ENCODE measurements at regions not wholly inside any gene's neighbourhood (a gene's known extent, or its start where the extent isn't known, plus 50 kb on each side); places are given as distances from the start of the nearest gene placed in this dataset.

- DNase-seq: no peak
Measured at GRCh38 chr14:76657846-76658245, 103.4 kb upstream of the VASH1 start.

GRCh38 chr14:76662580-76662979, 98.7 kb upstream of the VASH1 start:
- no peak for DNase-seq

GRCh38 chr14:76664790-76665189, 96.5 kb upstream of the VASH1 start:
- no peak for DNase-seq

GRCh38 chr14:76666746-76667145, 94.5 kb upstream of the VASH1 start:
- DNase-seq: no peak

GRCh38 chr14:76669770-76670169, 91.5 kb upstream of the VASH1 start:
- no peak for DNase-seq

GRCh38 chr14:76672123-76672522, 89.1 kb upstream of the VASH1 start:
- no peak for DNase-seq

GRCh38 chr14:76673261-76673660, 88.0 kb upstream of the VASH1 start:
- no peak for DNase-seq

- DNase-seq: no peak
Measured at GRCh38 chr14:76675046-76675445, 86.2 kb upstream of the VASH1 start.

- DNase-seq: peak in 5 of 56 donors; percentile 1 to 29 (median 16)
Measured at GRCh38 chr14:76676539-76676938, 84.7 kb upstream of the VASH1 start.

GRCh38 chr14:76677534-76678145, 83.6 kb upstream of the VASH1 start:
- peak in 1 of 56 donors; percentile 4 for DNase-seq

- DNase-seq: no peak
Measured at GRCh38 chr14:76678244-76678800, 82.9 kb upstream of the VASH1 start.

GRCh38 chr14:76682367-76682766, 78.9 kb upstream of the VASH1 start:
- no peak for DNase-seq

GRCh38 chr14:76686646-76687045, 74.6 kb upstream of the VASH1 start:
- no peak for DNase-seq

- DNase-seq: no peak
Measured at GRCh38 chr14:76687611-76688382, 73.5 kb upstream of the VASH1 start.

- DNase-seq: no peak
Measured at GRCh38 chr14:76688383-76688671, 72.9 kb upstream of the VASH1 start.

GRCh38 chr14:76690502-76691105, 70.7 kb upstream of the VASH1 start:
- DNase-seq: no peak

GRCh38 chr14:76694106-76694505, 67.2 kb upstream of the VASH1 start:
- no peak for DNase-seq

GRCh38 chr14:76695263-76695920, 65.9 kb upstream of the VASH1 start:
- no peak for DNase-seq

GRCh38 chr14:76696361-76696760, 64.9 kb upstream of the VASH1 start:
- DNase-seq: no peak

- no peak for DNase-seq
Measured at GRCh38 chr14:76696791-76697190, 64.5 kb upstream of the VASH1 start.

- no peak for DNase-seq
Measured at GRCh38 chr14:76697246-76697905, 63.9 kb upstream of the VASH1 start.

- no peak for DNase-seq
Measured at GRCh38 chr14:76698191-76698590, 63.1 kb upstream of the VASH1 start.

Measured in nucleus accumbens (tissue), 56 donors.